NCI-H2107 (cell line): ENCODE measurements at regions not wholly inside any gene's neighbourhood (a gene's known extent, or its start where the extent isn't known, plus 50 kb on each side); places are given as distances from the start of the nearest gene placed in this dataset.

Experiments
- DNase-seq: peaks from one replicate; lab custom pipeline; 2025; lab: John Stamatoyannopoulos, UW

DNA sequence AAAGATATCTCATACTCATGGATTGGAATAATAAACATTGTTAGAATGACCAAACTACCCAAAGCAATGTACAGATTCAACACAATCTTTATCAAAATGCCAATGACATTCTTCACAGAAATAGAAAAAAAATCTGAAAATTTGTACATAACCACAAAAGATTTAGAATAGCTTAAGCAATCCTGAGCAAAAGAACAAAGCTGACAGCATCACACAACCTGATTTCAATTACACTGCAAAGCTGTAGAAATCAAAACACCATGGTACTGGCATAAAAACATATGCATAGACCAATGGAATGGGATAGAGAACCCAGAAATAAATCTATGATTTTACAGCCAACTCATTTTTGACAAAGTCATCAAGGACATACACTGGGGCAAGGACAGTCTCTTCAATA lies 130.0 kb upstream of the TMEM72 start:
- DNase-seq = no peak

DNA sequence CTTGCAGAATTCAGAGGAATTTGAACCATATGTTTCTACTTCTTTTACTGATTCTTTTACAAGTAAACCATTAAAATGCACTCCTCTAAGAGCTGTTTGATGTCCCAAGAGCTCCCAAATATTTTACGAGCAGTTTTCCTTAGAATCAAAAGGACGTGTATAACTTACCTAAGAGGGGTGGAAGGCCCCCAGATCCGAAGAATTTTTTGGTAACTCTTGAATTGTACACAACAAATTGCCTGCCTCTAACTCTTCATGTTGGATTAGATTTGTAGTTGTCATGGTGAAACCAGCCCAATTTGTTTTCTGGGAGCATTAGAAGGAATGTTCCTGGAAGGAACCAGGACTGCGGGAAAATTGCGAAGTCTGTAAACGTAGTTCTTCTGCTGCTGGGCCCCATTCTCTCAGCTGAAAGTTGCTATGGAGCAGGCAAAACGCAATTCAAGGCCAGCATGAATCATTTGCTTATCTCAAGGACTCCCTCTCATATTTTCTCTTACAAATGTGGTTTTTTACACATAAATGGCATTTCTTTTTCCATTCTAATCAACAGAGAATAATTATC lies 124.8 kb upstream of the TMEM72 start:
- no peak for DNase-seq

DNA sequence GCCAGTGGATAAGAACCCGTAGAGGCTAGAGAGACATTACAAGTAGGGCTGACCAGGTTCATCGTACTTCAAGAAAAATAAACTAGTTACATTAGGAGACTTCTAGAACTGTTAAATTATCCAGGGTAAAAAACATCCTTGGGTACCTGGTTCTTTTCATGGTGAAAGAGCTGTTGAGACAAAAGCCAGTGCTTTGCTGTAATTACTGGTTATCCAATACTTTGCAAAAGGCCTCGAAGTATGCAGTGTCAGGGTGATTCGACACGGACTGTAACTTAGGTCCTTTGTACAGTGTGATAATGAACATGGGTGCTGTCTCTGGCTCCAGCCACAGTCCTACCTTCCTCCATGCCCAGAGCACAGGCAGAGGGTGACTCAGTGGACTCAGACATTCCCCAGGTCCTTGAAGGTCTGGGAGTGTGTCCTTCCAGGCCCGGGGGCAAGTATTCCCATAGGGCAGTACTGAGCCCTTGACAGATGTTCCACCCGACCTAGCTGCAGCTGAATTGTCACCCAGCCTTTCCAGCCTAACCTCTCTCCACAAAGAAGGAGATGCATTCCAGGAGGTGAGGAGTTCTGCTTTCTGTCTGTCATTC lies 123.6 kb upstream of the TMEM72 start:
- no peak for DNase-seq

DNA sequence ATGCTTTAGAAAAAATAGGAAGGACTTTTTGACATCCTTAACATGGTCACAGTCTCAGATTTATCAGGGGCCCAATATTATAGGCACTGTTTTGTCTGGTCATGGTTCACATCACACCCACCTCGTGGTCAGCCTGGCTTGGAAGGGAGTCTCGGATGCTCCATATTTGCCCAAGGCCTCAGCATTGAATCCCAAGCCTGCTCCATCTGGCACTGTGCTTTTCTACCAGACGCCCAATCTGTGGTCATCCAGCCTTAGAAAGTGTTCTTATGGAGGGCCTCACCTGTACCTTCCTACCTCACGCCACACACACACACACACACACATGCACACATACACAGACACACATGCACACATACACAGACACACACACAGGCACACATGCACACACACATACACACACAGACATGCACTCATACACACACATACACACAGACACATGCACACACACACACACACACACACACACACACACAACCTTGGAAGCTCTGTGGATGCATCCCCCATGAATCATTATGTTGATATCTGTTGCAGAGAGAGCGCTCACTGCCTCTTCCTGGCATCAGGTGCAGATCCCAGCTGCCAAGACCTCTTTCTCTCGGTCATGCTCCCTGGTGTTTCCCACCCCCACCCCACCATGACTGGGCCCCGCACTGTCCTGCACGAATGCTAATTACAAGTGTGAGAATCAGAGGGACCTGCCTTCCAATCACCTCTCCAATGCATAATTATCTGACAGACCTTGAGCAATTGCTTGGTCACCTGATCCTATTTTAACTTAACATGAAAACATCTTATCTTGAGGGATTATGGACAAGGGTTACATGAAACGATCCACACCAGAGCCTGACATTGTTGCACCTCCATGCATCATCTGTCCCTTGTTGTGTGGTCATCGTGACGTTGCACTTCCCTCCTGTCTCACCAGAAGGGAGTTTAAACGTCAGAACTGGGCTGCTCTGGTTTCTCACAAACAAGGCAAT lies 122.7 kb upstream of the TMEM72 start:
- DNase-seq = no peak

DNA sequence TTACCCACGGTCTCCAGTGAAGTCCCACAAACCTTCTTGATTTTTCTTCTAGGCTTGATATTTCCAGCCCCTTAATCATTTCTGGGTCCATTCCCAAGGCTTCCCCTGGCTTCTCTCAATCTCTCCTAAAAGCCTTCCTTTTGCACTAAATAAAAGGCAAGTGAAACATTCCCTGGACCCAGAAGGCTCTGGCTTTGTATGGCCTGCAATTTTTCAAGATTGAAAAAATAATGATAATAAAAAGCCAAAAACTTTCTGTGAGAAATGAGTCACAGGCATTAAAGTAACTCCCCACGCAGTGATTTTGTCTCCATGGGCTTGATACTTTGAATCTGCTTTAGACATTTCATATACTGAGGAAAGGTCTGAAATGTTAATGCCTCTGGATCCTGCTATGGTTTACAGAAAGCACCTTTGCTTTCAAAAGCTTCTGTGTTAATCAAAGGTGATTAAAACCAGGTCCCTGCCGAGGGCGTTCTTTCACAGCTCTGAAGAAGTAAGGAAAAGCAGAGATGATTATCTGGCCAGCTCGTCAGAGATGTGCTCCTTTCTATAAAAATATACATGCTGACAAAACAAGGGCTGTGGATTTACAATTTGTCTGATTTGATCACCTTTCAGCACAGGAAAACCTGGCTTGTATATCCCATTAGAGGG lies 118.9 kb upstream of the TMEM72 start:
- no peak for DNase-seq

DNA sequence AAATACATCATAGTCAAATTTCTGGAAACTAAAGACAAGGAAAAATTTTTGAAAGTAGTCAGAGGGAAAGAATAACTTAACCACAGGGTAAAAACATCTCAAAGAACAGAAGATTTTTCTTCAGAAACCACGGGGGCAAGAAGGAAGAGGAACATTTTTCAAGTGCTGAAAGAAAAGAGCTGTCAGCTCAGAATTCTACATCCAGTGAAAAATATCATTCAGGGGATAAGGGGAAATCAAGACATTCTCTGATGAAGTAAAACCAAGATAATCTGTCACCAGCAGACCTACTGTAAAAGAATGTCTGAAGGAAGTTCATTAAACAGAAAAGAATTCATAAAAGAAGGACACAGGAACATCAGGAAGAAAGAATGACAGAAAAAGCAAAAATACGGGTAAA lies 111.2 kb upstream of the TMEM72 start:
- DNase-seq = no peak

DNA sequence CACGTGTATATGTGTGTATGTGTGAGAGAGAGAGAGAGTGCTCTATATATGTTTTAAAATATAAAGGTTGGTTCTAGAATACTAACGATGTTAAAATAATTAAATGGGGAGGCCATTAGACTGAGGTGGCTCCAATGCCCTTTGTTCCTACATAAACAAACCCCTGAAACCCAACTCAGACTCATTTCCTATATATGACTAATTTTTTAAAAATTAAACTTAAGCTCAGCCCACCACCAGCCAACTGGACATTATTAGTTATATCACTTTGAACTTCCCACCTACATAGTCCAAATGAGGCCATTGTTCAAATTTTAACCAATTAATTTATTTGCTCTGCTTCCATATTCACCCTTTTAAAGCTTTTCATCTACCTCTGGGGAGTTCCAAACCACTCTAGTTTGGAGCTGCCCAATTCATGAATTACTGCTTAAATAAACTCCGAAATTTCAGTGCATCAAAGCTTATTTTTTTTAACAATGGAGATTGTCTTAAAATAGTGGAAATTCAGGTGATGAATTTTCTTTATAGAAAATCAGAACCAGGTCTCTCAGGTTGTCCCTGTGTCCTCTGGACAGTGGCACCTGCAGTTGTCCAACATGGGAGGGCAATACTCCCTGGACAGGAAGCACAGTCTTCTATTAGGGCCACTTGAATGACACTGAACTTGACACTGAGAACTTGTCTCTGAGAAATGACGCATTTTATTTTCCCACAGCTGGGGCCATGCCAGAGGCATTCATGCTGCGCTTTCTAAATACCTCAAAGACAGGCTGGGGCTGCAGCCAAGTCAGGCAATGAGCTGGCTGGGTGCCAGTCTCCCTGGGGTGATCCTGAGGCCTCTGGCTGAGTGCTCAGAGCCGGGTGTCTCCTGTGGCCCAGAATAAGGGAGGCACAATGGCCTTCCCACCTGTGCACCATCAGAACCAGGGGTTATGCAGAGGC lies 109.5 kb upstream of the TMEM72 start:
- peak; percentile 5 for DNase-seq

DNA sequence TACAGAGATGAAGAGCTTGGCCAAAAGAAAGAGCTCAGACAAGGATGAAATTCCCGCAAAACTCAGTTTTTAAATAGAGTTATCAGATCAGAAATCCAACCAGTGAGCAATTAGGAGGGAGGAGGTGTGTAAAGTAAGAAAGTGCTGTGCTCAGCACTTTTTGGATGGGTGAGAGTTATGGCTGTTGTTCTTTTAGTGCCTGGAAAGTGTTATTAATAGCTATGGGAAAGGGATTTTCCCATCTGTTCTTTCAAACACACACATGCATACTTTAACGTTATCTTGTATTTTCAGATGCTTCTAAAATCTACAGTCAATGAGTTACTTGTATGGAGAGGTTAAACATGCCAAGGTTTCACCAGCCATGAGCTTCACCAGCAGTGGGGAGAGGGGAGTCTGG lies 107.3 kb upstream of the TMEM72 start:
- no peak for DNase-seq

DNA sequence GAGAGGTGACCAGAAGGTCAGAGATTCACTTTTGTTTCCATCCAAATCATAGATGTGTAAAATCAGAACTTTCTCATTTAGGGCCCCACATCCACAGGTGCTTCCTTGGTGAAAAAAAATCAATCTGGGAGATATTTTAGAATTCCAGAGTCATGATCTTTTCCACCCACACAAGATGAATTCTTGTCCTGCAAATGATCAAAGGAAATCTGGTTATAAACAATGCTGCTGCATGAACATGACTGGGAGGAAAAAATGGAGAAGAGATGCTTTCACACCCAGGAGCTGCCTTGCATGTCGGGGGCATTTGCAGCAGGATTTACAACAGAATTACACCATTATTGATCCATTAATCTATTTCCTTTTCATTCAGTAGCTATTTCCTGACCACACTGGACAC lies 106.5 kb upstream of the TMEM72 start:
- no peak for DNase-seq

DNA sequence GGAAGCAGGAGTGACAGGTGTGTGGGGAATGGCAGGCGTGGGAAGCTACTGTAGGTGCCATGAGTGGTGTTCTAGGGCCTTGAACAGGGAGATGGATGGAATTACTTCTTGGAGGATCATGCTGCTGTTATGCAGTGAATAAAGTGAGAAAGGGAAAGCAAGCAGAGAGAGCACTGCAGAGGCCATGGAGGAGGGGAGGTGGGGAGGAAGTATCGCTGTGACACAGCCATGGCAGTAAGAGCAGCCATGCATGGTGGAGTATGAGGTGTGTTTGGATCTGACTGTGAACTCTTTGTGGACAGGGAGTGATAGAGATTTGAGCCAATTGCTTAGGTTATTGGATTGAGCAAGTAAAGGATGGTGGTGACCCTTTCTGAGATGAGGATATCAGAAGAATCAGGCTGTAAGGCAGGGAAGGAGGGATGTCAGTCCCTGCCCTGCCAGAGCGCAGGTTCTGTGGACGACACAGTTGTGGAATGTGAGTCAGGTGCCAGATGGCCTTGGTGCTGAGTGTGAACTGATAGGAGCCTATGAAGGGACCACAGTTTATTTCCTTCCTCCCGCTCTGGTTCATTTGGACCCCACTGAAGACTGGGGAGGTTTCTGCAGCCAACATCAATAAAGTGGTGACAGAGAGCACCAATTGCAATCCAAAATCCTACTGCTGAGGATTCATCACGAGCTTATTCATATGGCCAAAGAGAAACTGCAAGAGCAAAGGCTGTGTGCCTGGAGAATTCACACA lies 105.5 kb upstream of the TMEM72 start:
- no peak for DNase-seq

DNA sequence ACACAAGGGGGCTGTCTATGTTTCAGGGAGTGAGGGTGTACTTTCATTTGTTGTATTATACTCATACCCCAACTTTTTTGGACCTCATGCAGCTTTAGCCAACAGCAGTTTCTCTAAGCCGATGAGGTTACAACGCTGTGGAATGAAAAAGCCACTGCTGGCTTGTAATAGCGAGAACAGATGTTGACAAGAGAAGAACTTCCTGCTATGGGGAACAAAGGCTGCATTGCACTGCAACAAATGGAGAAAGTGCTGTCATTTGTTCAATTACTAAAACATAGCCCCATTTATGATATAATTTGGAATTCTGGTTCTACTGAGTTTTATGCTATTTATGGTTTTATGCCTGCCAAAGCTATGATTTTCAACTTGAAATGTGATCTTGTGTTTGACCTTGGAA lies 104.2 kb upstream of the TMEM72 start:
- no peak for DNase-seq

DNA sequence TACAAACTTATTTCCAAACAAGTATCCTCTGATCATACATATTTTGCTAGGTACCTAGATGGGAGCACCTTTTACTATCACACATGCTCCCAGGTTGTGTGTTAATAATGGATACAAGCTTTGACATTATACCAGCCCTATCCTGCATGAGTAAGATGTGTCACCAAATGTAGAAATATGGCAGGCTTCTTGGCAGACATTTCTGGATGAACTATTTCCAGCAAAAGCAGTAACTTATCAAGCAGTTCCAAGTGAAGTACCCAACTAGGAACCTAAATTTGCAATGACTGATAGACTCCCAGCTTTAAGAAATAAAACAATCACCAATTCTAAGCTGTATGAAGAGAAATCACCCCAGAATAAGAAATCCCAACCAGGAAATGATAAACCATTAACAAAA lies 103.7 kb upstream of the TMEM72 start:
- no peak for DNase-seq

DNA sequence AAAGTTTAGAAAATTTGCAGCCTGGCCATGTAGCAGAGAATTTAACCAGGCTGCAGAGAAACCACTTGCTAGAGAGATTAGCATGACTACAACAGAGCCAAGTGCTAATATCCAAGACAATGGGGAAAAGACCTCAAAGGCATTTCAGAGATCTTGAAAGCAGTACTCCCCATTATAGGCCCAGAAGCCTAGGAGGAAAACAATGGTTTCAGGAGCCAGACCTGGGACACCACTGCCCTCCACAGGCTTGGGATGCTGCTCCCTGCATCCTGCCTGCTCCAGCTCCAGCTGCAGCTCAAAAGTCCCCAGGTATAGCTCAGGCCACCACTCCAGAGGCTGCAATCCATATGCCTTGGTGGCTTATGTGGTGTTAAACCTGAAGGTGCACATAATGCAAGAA lies 101.5 kb upstream of the TMEM72 start:
- DNase-seq = no peak

DNA sequence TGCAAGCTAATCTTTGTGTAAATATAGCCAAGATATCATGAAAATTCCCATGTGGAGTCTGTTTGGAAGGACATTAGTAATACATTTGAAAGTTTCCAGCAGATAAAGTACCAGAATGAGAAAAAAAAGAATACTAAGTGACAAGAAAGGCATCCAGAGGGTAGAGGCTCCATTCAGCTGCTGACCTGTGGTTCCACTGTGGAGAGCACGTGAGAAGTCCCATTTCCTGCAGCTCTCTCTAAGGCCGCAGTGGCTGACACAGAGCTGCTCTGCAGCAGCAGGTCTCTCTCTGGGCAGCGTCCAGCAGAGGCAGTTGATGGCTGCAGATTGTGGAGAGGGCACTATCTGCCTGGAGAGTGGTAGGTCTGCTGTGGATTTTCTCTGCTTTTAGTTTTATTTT lies 100.1 kb upstream of the TMEM72 start:
- no peak for DNase-seq

DNA sequence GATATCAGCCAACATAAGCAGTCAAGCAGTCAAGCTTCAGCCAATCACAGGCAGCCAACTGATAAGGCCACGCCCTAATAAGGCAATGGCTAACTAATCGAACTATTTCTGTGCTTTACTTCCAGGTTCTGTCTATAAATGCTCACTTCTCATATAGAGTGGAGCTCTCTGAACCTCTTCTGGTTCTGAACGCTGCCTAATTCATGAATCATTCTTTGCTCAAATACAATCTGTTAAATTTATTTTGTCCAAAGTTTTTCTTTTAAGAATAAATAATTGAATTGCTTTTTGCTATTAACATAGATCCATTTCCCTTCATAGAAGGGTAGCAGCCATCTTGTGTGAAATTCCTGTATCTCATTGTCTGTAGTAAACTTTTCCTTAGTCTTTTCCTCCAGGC lies 97.9 kb upstream of the TMEM72 start:
- DNase-seq = no peak

DNA sequence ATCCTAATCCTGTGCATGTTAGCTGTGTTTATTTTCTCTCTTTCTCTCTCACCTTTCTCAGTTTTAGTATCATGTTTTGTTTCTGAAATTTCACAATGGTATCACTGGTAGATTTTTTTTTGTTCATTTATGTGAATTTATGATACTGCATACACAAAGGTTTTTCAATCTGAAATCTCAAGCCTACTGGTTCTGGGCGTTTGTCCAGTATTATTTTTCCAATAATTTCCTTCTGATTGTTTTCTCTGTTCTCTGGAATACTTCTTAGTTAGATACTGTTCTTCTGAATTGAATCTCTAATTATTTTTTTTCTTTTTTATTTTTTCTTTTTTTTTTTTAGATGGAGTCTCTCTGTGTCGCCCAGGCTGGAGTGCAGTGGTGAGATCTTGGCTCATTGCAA lies 96.2 kb upstream of the TMEM72 start:
- DNase-seq = no peak

DNA sequence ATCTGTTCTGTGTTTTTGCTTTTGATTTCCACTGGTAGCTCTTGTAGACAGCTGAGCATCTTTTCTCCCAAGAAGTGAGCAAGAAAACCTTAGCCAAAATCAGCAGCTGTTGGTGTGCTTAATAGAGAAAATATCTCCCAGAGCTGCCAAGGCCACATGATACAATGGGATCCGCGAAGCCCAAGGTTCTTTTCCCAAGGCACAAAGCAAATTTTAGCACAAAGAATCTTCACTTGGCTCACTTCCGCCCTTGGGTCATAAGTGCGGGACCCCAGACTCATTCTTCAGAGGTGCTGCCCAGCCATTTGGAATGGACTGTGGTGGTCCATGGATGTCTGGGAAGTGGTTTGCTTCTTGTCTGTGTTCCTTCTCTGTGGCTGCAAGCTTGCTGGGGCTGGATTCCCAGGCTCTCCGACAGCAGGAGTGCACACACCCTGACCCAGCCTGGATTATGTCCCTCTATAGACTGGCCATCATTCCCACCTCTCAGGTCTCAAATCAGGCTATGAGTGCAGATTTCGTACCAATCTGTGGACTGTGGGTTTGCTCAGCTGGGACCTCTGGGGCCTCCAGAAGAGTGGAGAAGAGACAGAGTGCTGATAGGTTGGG lies 93.0 kb upstream of the TMEM72 start:
- no peak for DNase-seq

DNA sequence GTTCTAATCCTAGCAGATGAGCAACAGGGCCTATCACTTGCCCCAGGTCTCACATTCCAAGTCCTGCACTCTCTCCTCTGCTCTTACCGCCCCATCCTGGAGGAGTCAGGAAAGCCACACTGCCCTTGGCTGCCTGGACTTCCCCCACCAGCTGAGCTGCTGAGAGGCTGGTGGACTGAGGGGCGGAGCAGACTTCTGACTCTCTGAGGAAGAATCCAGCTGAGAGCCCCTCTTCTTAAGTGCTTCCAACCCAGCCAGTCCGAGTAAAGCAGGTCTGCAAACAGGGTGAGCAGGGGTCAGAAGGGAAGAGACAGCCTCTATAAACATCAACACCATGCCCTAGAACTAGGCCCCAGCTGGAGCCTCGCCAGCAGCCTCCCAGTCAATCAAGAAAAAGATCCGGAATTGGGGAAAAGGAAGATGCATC lies 92.4 kb upstream of the TMEM72 start:
- DNase-seq = no peak

DNA sequence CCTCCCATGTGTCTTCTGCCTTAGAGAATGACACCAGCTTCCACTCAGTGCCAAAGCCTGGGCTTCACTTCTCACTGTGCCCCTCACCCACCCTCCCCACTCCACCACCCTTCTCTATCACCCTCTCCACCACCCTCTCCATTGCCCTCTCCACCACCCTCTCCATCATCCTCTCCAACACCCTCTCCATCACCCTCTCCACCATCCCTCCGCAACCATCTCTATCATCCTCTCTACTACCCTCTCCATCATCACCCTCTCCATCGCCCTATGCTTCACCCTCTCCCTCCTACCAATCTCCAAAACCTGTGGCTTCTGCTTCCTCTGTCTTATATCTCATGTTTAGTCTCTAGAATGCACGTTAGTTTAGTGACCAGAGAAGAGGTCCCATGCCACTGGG lies 91.0 kb upstream of the TMEM72 start:
- DNase-seq = no peak

DNA sequence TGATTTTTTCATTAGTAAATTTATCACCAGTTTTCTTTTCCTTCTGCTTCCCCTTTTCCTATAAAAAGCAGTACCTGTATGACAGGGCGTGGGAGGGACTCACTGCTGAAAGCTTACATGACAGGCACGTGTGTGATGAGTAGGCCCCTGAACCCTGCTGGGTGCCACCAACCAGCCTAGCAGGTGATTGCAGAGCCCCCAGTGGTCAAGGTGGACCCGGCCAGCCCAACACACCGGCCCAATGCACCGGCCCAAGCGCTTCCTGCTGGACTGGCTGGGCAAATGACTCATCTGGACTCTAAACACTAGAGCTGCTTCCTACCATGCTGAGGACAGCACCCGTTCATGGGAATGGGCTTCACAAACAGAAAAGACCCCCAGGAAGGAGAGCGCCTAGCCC lies 89.8 kb upstream of the TMEM72 start:
- DNase-seq = no peak
